Fibroblast of lung (primary cell): ENCODE measurements at regions not wholly inside any gene's neighbourhood (a gene's known extent, or its start where the extent isn't known, plus 50 kb on each side); places are given as distances from the start of the nearest gene placed in this dataset.

Experiments used
- DNase-seq, 2 donors: peaks; one replicate each; pipeline versions ENCODE4 v3.0.0 to v3.0.0-alpha.2; 2010; ENCODE audit warnings: low read depth in 2 of 2
- H2AFZ ChIP-seq: 2 replicates; pipeline ENCODE4 v1.5.1; 2012; ENCODE audit warnings: low read length, control low read depth, inconsistent platforms
- H3K27ac ChIP-seq: 2 replicates; pipeline ENCODE4 v1.5.1; 2011; ENCODE audit warnings: low read length, control low read depth; ENCODE audit not compliant: insufficient read depth
- H3K27me3 ChIP-seq: 2 replicates; pipeline ENCODE4 v1.5.1; 2011; ENCODE audit warnings: mild to moderate bottlenecking, low read length; ENCODE audit not compliant: control insufficient read depth, insufficient read depth
- H3K36me3 ChIP-seq: 2 replicates; pipeline ENCODE4 v1.5.1; 2011; ENCODE audit warnings: low read length; ENCODE audit not compliant: control insufficient read depth, insufficient read depth
- H3K4me1 ChIP-seq: 2 replicates; pipeline ENCODE4 v1.5.1; 2011; ENCODE audit warnings: low read length; ENCODE audit not compliant: control insufficient read depth, insufficient read depth; ENCODE audit errors: extremely low read depth
- H3K4me2 ChIP-seq: 2 replicates; pipeline ENCODE4 v1.5.1; 2011; ENCODE audit warnings: low read length, control low read depth; ENCODE audit not compliant: insufficient read depth; ENCODE audit errors: extremely low read depth
- H3K4me3 ChIP-seq, 4 experiments: fragments of 200-600 bp in 1 of 4; sonication (generic) in 1 of 4; replicated peaks in 1 of 4; 2 replicates each; pipeline ENCODE4 v1.5.1; 2011 to 2016; ENCODE audit warnings: low read length in 4 of 4, low read depth in 3 of 4, mild to moderate bottlenecking in 3 of 4, control low read depth in 2 of 4, inconsistent platforms in 1 of 4, mixed read lengths in 1 of 4; ENCODE audit not compliant: insufficient read depth in 1 of 4; ENCODE audit errors: control extremely low read depth in 1 of 4
- H3K79me2 ChIP-seq: 2 replicates; pipeline ENCODE4 v1.5.1; 2012; ENCODE audit warnings: mild to moderate bottlenecking, low read length, inconsistent platforms; ENCODE audit not compliant: control insufficient read depth, insufficient read depth
- H3K9ac ChIP-seq: 2 replicates; pipeline ENCODE4 v1.5.1; 2011; ENCODE audit warnings: mild to moderate bottlenecking, low read length, control low read depth; ENCODE audit not compliant: insufficient read depth
- H3K9me3 ChIP-seq: 2 replicates; pipeline ENCODE4 v1.5.1; 2012; ENCODE audit warnings: low read depth, low read length; ENCODE audit not compliant: control insufficient read depth, insufficient read depth
- H4K20me1 ChIP-seq: 2 replicates; pipeline ENCODE4 v1.5.1; 2011; ENCODE audit warnings: low read length; ENCODE audit not compliant: control insufficient read depth, insufficient read depth; ENCODE audit errors: extremely low read depth
- EZH2 ChIP-seq: IDR thresholded peaks from 2 replicates; pipeline ENCODE4 v1.5.1; 2012; ENCODE audit warnings: low read length, control low read depth, mild to moderate bottlenecking; ENCODE audit errors: missing control alignments
- TF ChIP-seq, protein P1 (sequence below), 2 donors: IDR thresholded peaks in 1 of 2; conservative IDR thresholded peaks in 1 of 2; 1 replicate in 1 of 2; 2 replicates in 1 of 2; pipeline ENCODE4 v1.5.1; 2011 to 2012; ENCODE audit warnings: low read length in 2 of 2, control low read depth in 1 of 2, inconsistent platforms in 1 of 2, low read depth in 1 of 2, mild to moderate bottlenecking in 1 of 2

- H4K20me1 ChIP-seq, result no peaks in the 10 kb centered on the region
- no peaks in the 10 kb centered on the region for H3K27me3 ChIP-seq
- H3K79me2 ChIP-seq, result no peaks in the 10 kb centered on the region
- no peaks in the 10 kb centered on the region for H3K36me3 ChIP-seq
- no peak overlapping the region for H3K27ac ChIP-seq
- H3K4me2 ChIP-seq, result no peak overlapping the region
- H2AFZ ChIP-seq, result no peak overlapping the region
- H3K9me3 ChIP-seq, result no peaks in the 10 kb centered on the region
- no peak overlapping the region for H3K4me3 ChIP-seq
- no peak overlapping the region for H3K9ac ChIP-seq
- peak in 1 of 2 donors; percentile 1 for DNase-seq
- no peaks in the 10 kb centered on the region for H3K4me1 ChIP-seq
- TF ChIP-seq, protein P1, sequence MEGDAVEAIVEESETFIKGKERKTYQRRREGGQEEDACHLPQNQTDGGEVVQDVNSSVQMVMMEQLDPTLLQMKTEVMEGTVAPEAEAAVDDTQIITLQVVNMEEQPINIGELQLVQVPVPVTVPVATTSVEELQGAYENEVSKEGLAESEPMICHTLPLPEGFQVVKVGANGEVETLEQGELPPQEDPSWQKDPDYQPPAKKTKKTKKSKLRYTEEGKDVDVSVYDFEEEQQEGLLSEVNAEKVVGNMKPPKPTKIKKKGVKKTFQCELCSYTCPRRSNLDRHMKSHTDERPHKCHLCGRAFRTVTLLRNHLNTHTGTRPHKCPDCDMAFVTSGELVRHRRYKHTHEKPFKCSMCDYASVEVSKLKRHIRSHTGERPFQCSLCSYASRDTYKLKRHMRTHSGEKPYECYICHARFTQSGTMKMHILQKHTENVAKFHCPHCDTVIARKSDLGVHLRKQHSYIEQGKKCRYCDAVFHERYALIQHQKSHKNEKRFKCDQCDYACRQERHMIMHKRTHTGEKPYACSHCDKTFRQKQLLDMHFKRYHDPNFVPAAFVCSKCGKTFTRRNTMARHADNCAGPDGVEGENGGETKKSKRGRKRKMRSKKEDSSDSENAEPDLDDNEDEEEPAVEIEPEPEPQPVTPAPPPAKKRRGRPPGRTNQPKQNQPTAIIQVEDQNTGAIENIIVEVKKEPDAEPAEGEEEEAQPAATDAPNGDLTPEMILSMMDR (conservative IDR thresholded peaks at IDR 0.05 in 1 of 2, IDR thresholded peaks at IDR 0.05 in 1 of 2; ENCODE audit: low read depth in 1 of 2, low read length in 2 of 2), result no peak
- TF ChIP-seq EZH2, result no peak
These were observed 1461.1 kb downstream of the TECRL start for GRCh38 chr4:62948108-62948507.

- no peak overlapping the region for H3K4me2 ChIP-seq
- no peak overlapping the region for H2AFZ ChIP-seq
- H3K79me2 ChIP-seq, result no peaks in the 10 kb centered on the region
- H4K20me1 ChIP-seq, result no peaks in the 10 kb centered on the region
- no peaks in the 10 kb centered on the region for H3K4me1 ChIP-seq
- H3K36me3 ChIP-seq, result no peaks in the 10 kb centered on the region
- DNase-seq, result no peak
- no peaks in the 10 kb centered on the region for H3K9me3 ChIP-seq
- H3K9ac ChIP-seq, result no peak overlapping the region
- H3K4me3 ChIP-seq, result no peak overlapping the region
- no peaks in the 10 kb centered on the region for H3K27me3 ChIP-seq
- H3K27ac ChIP-seq, result no peak overlapping the region
- no peak for TF ChIP-seq EZH2
- TF ChIP-seq, protein P1 (conservative IDR thresholded peaks at IDR 0.05 in 1 of 2, IDR thresholded peaks at IDR 0.05 in 1 of 2; ENCODE audit: low read depth in 1 of 2, low read length in 2 of 2), result no peak
These were observed 1469.0 kb downstream of the TECRL start for GRCh38 chr4:62940229-62940628.

DNA sequence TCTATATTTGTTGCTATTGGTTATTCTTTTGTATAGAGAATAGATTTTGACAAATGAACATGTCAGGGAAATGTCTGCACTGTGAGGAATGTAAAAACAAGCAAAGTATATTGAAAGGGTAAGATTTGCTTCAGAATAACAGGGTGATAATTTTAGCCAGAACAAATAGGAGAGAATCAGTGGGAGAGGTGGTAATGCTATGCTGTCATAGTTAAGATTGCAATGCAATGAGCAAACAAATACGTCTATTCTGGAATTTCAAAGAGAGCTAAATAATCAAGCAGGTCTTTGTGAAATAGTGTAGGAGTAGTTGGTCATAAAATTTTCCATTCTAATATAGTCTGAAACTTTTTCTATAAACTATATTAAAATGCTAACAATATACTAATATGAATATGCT lies 1478.4 kb downstream of the TECRL start:
- Histone ChIP-seq H4K20me1 (no peaks in the 10 kb centered on the region), H3K4me1 (no peaks in the 10 kb centered on the region), H3K9ac (no peak overlapping the region), H3K4me2 (no peak overlapping the region), H3K9me3 (no peaks in the 10 kb centered on the region), H3K79me2 (no peaks in the 10 kb centered on the region), H2AFZ (no peak overlapping the region), H3K27ac (no peak overlapping the region), H3K4me3 (no peak overlapping the region), H3K27me3 (no peaks in the 10 kb centered on the region), H3K36me3 (no peaks in the 10 kb centered on the region)
- TF ChIP-seq EZH2, result no peak
- TF ChIP-seq, protein P1 (conservative IDR thresholded peaks at IDR 0.05 in 1 of 2, IDR thresholded peaks at IDR 0.05 in 1 of 2; ENCODE audit: low read depth in 1 of 2, low read length in 2 of 2), result no peak
- DNase-seq, result no peak
